ENCODE measurements at regions not wholly inside any gene's neighbourhood (a gene's known extent, or its start where the extent isn't known, plus 50 kb on each side); places are given as distances from the start of the nearest gene placed in this dataset.

- TF ChIP-seq SUZ12 (IDR thresholded peaks at IDR 0.05) (no peak), CTBP1 (IDR thresholded peaks at IDR 0.05; ENCODE audit: borderline replicate concordance) (no peak)
- POLR2A ChIA-PET = no interaction called here
- no peak for DNase-seq (ENCODE audit: extremely low spot score)
- CTCF ChIA-PET = no interaction called here
These were observed 172.8 kb upstream of the FSTL4 start for GRCh38 chr5:133785182-133785581.

DNA sequence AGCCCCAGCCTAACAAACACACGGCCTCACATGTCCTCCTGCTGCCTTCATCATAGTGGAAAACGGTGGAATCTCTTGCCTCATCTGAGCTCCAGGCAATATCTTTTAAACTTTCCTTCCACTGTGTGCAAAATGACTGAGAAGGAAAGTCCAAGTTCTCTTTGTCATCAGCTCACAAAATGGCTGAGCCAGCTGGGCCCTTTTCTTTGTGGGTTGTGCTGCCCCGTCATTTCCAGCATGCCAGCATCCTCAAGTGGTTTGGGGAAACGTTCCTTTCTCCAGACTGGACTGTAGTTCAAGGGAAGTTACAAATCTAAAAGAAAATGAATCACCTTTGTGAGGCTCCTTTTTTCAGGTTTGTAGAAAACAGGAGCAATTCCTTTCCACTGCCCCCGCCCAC is 171.1 kb upstream of the FSTL4 start:
- TF ChIP-seq CTBP1 (IDR thresholded peaks at IDR 0.05; ENCODE audit: borderline replicate concordance) (no peak), FOXK2 (IDR thresholded peaks at IDR 0.05) (no peak), PKNOX1 (IDR thresholded peaks at IDR 0.05) (no peak), ELF4 (IDR thresholded peaks at IDR 0.05) (no peak), BHLHE40 (IDR thresholded peaks at IDR 0.05; ENCODE audit: borderline replicate concordance) (no peak), HDGF (IDR thresholded peaks at IDR 0.05; ENCODE audit: borderline replicate concordance) (no peak), LEF1 (IDR thresholded peaks at IDR 0.05; ENCODE audit: borderline replicate concordance) (no peak), L3MBTL2 (conservative IDR thresholded peaks at IDR 0.05) (no peak), TARDBP (IDR thresholded peaks at IDR 0.05) (no peak), ZNF384 (IDR thresholded peaks at IDR 0.05) (no peak), FOXA1 (IDR thresholded peaks at IDR 0.05) (no peak), FOXM1 (IDR thresholded peaks at IDR 0.05; ENCODE audit: borderline replicate concordance) (no peak), SP1 (IDR thresholded peaks at IDR 0.05) (no peak), NFRKB (IDR thresholded peaks at IDR 0.05) (no peak)
- DNase-seq (ENCODE audit: extremely low spot score) = no peak
- CTCF ChIA-PET = no interaction called here
- POLR2A ChIA-PET = no interaction called here

- POLR2A ChIA-PET = no interaction called here
- no peak for DNase-seq (ENCODE audit: extremely low spot score)
- no peak for TF ChIP-seq BHLHE40 (IDR thresholded peaks at IDR 0.05; ENCODE audit: borderline replicate concordance)
- TF ChIP-seq ARNT (IDR thresholded peaks at IDR 0.05) = no peak
- no peak for TF ChIP-seq FOXM1 (IDR thresholded peaks at IDR 0.05; ENCODE audit: borderline replicate concordance)
- no peak for TF ChIP-seq NFRKB (IDR thresholded peaks at IDR 0.05)
- TF ChIP-seq LEF1 (IDR thresholded peaks at IDR 0.05; ENCODE audit: borderline replicate concordance) = no peak
- no peak for TF ChIP-seq SUZ12 (IDR thresholded peaks at IDR 0.05)
- no peak for TF ChIP-seq FOXK2 (IDR thresholded peaks at IDR 0.05)
- TF ChIP-seq L3MBTL2 (conservative IDR thresholded peaks at IDR 0.05) = no peak
- no peak for TF ChIP-seq ZNF384 (IDR thresholded peaks at IDR 0.05)
- no peak for TF ChIP-seq FOXA1 (IDR thresholded peaks at IDR 0.05)
- no peak for TF ChIP-seq TARDBP (IDR thresholded peaks at IDR 0.05)
- TF ChIP-seq HDGF (IDR thresholded peaks at IDR 0.05; ENCODE audit: borderline replicate concordance) = no peak
- TF ChIP-seq ELF4 (IDR thresholded peaks at IDR 0.05) = no peak
- TF ChIP-seq PKNOX1 (IDR thresholded peaks at IDR 0.05) = no peak
- TF ChIP-seq CTBP1 (IDR thresholded peaks at IDR 0.05; ENCODE audit: borderline replicate concordance) = no peak
- no peak for TF ChIP-seq SP1 (IDR thresholded peaks at IDR 0.05)
- CTCF ChIA-PET = no interaction called here
These were observed 170.4 kb upstream of the FSTL4 start for GRCh38 chr5:133782736-133783135.

GRCh38 chr5:133781436-133782225 is 169.3 kb upstream of the FSTL4 start:
- DNase-seq (ENCODE audit: extremely low spot score) = no peak
- ChIA-PET POLR2A (no interaction called here), CTCF (no interaction called here)
- TF ChIP-seq FOXK2 (IDR thresholded peaks at IDR 0.05) (no peak), SP1 (IDR thresholded peaks at IDR 0.05) (no peak), NFRKB (IDR thresholded peaks at IDR 0.05) (no peak), ELF4 (IDR thresholded peaks at IDR 0.05) (no peak), LEF1 (IDR thresholded peaks at IDR 0.05; ENCODE audit: borderline replicate concordance) (no peak), ARNT (IDR thresholded peaks at IDR 0.05) (no peak), TARDBP (IDR thresholded peaks at IDR 0.05) (no peak), L3MBTL2 (conservative IDR thresholded peaks at IDR 0.05) (no peak), ZNF384 (IDR thresholded peaks at IDR 0.05) (no peak), SUZ12 (IDR thresholded peaks at IDR 0.05) (no peak), CTBP1 (IDR thresholded peaks at IDR 0.05; ENCODE audit: borderline replicate concordance) (no peak), FOXA1 (IDR thresholded peaks at IDR 0.05) (no peak), PKNOX1 (IDR thresholded peaks at IDR 0.05) (no peak)

GRCh38 chr5:133780619-133781280 is 168.4 kb upstream of the FSTL4 start:
- POLR2A ChIA-PET = no interaction called here
- CTCF ChIA-PET = interaction anchor here (0.6 kb wide), 1 partner anchor 51 kb away, joined by 3 read pairs; no protein-coding TSS in a partner anchor
- DNase-seq (ENCODE audit: extremely low spot score) = no peak
- TF ChIP-seq L3MBTL2 (conservative IDR thresholded peaks at IDR 0.05) (no peak), CTBP1 (IDR thresholded peaks at IDR 0.05; ENCODE audit: borderline replicate concordance) (no peak), SUZ12 (IDR thresholded peaks at IDR 0.05) (no peak), HDGF (IDR thresholded peaks at IDR 0.05; ENCODE audit: borderline replicate concordance) (no peak), BHLHE40 (IDR thresholded peaks at IDR 0.05; ENCODE audit: borderline replicate concordance) (no peak), ZNF384 (IDR thresholded peaks at IDR 0.05) (no peak), PKNOX1 (IDR thresholded peaks at IDR 0.05) (no peak), FOXA1 (IDR thresholded peaks at IDR 0.05) (no peak)

Measured in HEK293T (cell line).